ENCODE measurements at regions not wholly inside any gene's neighbourhood (a gene's known extent, or its start where the extent isn't known, plus 50 kb on each side); places are given as distances from the start of the nearest gene placed in this dataset.

GRCh38 chr17:69735285-69735684, 320.8 kb downstream of the MAP2K6 start:
- TF ChIP-seq, protein P1, sequence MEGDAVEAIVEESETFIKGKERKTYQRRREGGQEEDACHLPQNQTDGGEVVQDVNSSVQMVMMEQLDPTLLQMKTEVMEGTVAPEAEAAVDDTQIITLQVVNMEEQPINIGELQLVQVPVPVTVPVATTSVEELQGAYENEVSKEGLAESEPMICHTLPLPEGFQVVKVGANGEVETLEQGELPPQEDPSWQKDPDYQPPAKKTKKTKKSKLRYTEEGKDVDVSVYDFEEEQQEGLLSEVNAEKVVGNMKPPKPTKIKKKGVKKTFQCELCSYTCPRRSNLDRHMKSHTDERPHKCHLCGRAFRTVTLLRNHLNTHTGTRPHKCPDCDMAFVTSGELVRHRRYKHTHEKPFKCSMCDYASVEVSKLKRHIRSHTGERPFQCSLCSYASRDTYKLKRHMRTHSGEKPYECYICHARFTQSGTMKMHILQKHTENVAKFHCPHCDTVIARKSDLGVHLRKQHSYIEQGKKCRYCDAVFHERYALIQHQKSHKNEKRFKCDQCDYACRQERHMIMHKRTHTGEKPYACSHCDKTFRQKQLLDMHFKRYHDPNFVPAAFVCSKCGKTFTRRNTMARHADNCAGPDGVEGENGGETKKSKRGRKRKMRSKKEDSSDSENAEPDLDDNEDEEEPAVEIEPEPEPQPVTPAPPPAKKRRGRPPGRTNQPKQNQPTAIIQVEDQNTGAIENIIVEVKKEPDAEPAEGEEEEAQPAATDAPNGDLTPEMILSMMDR (IDR thresholded peaks at IDR 0.05 in 4 of 5, conservative IDR thresholded peaks at IDR 0.05 in 1 of 5) = no peak
- TF ChIP-seq POLR2A (IDR thresholded peaks at IDR 0.05) = no peak
